Right renal pelvis (tissue), 4 donors: ENCODE measurements at regions not wholly inside any gene's neighbourhood (a gene's known extent, or its start where the extent isn't known, plus 50 kb on each side); places are given as distances from the start of the nearest gene placed in this dataset.
A peak's percentile ranks its signal among the peaks of the same experiment; 100 is the strongest.
"Not testable (repeated sequence)": the region's sequence is repeated elsewhere in the genome, so short reads cannot be mapped to it uniquely, and the experiment has no call there.

ENCODE experiments used
- DNase-seq, 4 donors: peaks; one replicate each; pipeline ENCODE4 v3.0.0-alpha.2; 2013; ENCODE audit warnings: low read depth in 4 of 4, low spot score in 3 of 4, missing footprints in 1 of 4

- DNase-seq, result no peak
Measured at GRCh38 chr2:51782921-51783765, 751.2 kb upstream of the NRXN1 start.

- no peak for DNase-seq
Measured at GRCh38 chr2:51781691-51782090, 749.8 kb upstream of the NRXN1 start.

GRCh38 chr2:51780353-51780752 lies 748.4 kb upstream of the NRXN1 start:
- DNase-seq, result no peak

DNA sequence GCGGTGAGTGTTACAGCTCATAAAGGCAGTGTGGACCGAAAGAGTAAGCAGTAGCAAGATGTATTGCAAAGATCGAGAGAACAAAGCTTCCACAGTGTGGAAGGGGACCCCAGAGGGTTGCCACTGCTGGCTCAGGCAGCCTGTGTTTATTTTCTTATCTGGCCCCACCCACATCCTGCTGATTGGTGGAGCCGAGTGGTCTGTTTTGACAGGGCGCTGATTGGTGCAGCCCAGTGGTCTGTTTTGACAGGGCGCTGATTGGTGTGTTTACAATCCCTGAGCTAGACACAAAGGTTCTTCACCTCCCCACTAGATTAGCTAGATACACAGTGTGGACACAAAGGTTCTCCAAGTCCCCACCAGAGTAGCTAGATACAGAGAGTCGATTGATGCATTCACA lies 747.8 kb upstream of the NRXN1 start:
- not testable (repeated sequence) for DNase-seq

DNA sequence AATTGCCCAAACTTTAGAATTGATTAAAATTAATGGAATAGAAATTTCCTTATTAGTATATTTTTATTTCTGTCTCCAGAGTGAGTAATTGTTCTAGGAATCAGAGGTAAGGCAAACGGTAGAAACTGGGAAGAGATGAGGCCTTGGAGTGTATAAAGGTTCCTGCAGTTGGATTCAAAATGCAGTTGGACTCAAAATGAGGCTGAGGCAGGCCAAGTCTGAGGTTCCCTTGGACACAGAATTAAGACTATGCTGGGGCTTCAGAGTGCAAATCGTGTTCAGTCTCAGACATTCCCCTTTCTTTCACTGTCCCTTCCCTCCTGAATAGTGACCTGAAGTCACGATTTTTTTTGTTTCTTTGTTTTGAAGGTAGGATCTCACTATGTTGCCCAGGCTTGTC lies 746.9 kb upstream of the NRXN1 start:
- no peak for DNase-seq

- not testable (repeated sequence) for DNase-seq
Measured at GRCh38 chr2:51774606-51775005, 742.7 kb upstream of the NRXN1 start.

DNA sequence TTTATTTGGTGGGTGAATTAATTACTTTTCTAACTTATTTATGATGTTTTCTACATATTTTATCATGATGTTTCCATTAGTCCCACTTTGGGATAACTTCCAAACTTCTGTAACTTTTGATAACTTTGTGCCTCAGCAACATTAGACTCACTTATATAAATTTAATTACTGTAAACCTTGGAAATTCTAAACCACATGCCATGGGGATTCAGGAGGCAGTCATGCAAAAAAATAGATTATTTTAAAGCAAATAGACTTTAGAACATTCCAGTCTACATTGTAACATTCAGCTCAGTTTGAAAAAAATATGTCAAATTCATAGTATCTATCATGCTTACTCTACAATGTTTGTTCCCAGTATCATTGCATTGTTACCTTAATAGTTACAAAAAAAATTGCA lies 728.5 kb upstream of the NRXN1 start:
- no peak for DNase-seq

DNA sequence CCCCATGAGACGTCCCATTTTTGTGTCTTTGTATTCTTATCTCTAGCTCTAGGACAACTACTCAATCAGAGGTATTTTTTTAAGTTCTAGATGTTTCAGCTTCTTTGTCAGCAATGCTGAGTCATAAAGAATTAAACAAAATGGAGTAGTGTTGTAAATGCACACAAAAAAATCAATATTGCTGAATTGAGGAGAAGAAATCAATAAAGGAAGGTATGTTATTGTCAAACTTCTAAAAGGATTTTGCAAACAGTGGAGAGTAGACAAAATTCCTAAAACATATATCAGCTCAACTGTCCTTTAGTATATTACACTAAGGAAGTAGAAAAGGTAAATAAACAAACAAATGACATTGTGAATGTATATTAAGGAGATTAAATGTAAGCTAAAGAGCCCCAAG lies 726.1 kb upstream of the NRXN1 start:
- DNase-seq, result no peak

DNA sequence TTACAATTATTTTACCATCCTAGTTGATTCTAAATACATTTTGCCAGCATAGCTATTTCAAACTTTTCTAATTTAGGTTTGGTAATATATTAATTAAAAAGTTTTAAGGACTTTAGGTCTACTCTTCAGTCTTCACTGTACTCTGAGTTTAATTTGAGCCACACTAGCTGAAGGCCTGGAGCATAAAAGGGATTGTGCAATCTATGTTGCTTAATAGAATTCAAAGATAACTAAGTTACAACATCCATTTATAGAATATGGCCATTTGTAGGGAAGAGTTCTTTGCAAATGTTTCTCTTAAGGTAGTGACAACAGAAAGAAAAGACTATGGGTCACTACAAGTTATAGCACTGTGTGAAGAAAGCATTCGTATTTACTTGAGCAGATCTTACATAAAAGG lies 702.2 kb upstream of the NRXN1 start:
- no peak for DNase-seq

GRCh38 chr2:51723691-51724090 lies 691.8 kb upstream of the NRXN1 start:
- no peak for DNase-seq

GRCh38 chr2:51722311-51722710 lies 690.4 kb upstream of the NRXN1 start:
- DNase-seq, result no peak

- DNase-seq, result no peak
Measured at GRCh38 chr2:51720826-51721225, 688.9 kb upstream of the NRXN1 start.

GRCh38 chr2:51718881-51719280 lies 686.9 kb upstream of the NRXN1 start:
- no peak for DNase-seq

GRCh38 chr2:51717312-51717711 lies 685.4 kb upstream of the NRXN1 start:
- no peak for DNase-seq

GRCh38 chr2:51711766-51712165 lies 679.8 kb upstream of the NRXN1 start:
- no peak for DNase-seq

- DNase-seq, result no peak
Measured at GRCh38 chr2:51710222-51710621, 678.3 kb upstream of the NRXN1 start.

GRCh38 chr2:51707625-51708024 lies 675.7 kb upstream of the NRXN1 start:
- no peak for DNase-seq

GRCh38 chr2:51706220-51706619 lies 674.3 kb upstream of the NRXN1 start:
- no peak for DNase-seq

DNA sequence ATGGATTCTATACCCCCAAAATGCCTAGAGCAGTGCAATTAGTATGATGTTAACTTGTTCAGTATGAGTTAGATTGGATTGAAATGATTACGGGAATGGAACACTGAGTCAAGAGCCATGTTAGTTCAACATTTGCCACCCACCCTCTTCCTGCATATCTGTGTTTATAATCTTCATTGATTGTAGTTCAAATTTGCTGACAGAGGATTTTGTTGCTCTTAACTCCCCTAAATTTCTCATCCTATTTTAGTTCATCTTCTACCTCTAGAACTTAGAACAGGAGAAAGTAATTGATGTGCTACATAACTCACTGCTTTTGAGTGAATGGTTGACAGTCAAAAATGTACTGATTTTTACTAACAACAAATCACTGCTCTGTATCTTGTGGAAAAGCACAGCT lies 673.5 kb upstream of the NRXN1 start:
- DNase-seq, result no peak

- no peak for DNase-seq
Measured at GRCh38 chr2:51698021-51698420, 666.1 kb upstream of the NRXN1 start.

DNA sequence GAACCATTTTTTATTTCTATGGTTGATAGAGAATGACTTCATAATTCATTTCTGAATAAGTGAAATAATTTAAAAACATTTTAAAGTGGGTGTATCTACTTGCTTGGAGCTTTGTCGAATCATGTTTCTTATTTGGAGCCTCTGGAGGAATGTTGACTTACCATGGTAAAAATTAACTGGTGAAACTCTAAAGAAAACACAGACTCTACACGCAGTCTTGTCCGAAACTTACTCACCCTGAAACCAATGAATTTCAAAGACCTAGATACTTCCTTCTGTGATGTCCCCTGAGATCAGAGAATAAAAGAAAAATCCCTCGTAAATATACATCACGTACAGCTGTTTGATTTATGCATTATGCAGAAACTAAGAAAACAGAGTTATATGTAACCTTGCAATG lies 665.2 kb upstream of the NRXN1 start:
- peak in 1 of 4 donors; percentile 13 for DNase-seq

DNA sequence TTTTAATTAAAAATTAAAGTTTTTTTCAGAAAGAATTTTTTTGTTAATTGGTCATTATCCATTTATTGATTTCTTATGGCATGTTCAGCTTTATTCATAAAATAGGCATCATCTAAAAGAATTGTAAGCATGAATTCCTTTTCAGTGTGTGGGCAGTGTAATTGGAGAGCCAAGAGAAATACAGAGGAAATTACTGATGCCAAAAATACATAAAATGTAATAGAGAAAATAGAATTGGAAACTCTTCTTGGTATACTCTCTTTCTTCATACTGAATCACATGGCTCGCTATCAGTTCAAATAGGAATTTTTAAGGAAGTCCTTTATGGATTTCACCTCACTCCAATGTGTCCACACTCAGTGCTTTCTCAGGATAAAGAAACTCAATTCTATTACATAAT lies 663.6 kb upstream of the NRXN1 start:
- DNase-seq, result no peak

DNA sequence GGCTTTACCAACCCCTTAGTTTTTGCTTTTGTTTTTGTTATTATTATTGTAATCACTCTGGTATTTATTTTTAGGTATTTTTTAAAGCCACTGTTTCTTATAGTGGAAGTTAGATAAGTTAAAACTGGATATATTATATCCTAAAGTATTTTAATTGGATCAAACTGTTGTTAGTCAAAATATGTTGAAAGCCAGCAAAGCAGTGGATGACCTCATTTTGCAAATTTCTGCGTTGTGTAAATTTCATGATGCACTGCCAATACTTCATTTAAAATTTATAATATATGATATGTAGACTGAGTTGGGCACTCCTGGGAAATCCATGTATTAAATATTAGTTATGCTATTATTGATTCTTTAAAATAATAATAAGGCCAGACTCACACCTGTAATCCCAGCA lies 661.7 kb upstream of the NRXN1 start:
- DNase-seq, result no peak
